Heart left ventricle (tissue), 16 donors: ENCODE measurements at regions not wholly inside any gene's neighbourhood (a gene's known extent, or its start where the extent isn't known, plus 50 kb on each side); places are given as distances from the start of the nearest gene placed in this dataset.

Experiments
- ATAC-seq, 4 donors: fragments of 200-7000 bp; cut with Tn5 transposase; one replicate each; pipeline ENCODE4 v1.9.1; 2020 to 2022; ENCODE audit warnings: moderate library complexity in 4 of 4, mild to moderate bottlenecking in 3 of 4, moderate number of reproducible peaks in 1 of 4
- DNase-seq, 5 donors: peaks; one replicate each; pipeline ENCODE4 v3.0.0-alpha.2; 2020
- H3K27ac ChIP-seq, 12 donors: fragments of 200-600 bp; sonication (generic) in 4 of 12; one replicate each; pipeline versions ENCODE4 v1.5.0 to v1.8.0; 2016 to 2022; ENCODE audit warnings: mild to moderate bottlenecking in 2 of 12
- H3K27me3 ChIP-seq, 9 donors: fragments of 200-600 bp; sonication (generic) in 2 of 9; one replicate each; pipeline versions ENCODE4 v1.5.1 to v1.8.0; 2016 to 2022; ENCODE audit warnings: mild to moderate bottlenecking in 3 of 9
- H3K36me3 ChIP-seq, 9 donors: fragments of 200-600 bp; sonication (generic) in 2 of 9; one replicate each; pipeline versions ENCODE4 v1.5.0 to v1.8.0; 2018 to 2022; ENCODE audit warnings: mild to moderate bottlenecking in 2 of 9
- H3K4me1 ChIP-seq, 12 donors: fragments of 200-600 bp; sonication (generic) in 4 of 12; one replicate each; pipeline versions ENCODE4 v1.5.0 to v1.8.0; 2016 to 2022; ENCODE audit warnings: mild to moderate bottlenecking in 3 of 12
- H3K4me3 ChIP-seq, 12 donors: fragments of 200-600 bp; sonication (generic) in 4 of 12; one replicate each; pipeline versions ENCODE4 v1.5.0 to v1.8.0; 2017 to 2022; ENCODE audit warnings: mild to moderate bottlenecking in 9 of 12, moderate library complexity in 4 of 12
- H3K9me3 ChIP-seq, 12 donors: fragments of 200-600 bp; sonication (generic) in 4 of 12; one replicate each; pipeline versions ENCODE4 v1.5.0 to v1.8.0; 2016 to 2022; ENCODE audit warnings: mild to moderate bottlenecking in 1 of 12
- CTCF ChIP-seq, 12 donors: fragments of 200-600 bp; sonication (generic) in 4 of 12; IDR thresholded peaks; one replicate each; pipeline versions ENCODE4 v1.5.0 to v1.8.0; 2018 to 2022; ENCODE audit warnings: antibody characterized with exemption in 12 of 12, mild to moderate bottlenecking in 5 of 12
- POLR2A ChIP-seq, 2 donors: fragments of 450-650 bp; IDR thresholded peaks; one replicate each; pipeline ENCODE4 v1.6.1; 2017; ENCODE audit warnings: antibody characterized with exemption in 2 of 2, mild to moderate bottlenecking in 2 of 2, moderate library complexity in 2 of 2
- WGBS, 4 donors: extraction: QIAGEN DNeasy Blood & Tissue Kit in 2 of 4; methylation state at CpG; one replicate each; pipeline versions ENCODE4 v1.1.5 to v1.1.7; 2013 to 2018; 5-methylcytosine and 5-hydroxymethylcytosine counted together
- intact Hi-C, 10 donors: fragments of 100-400 bp; cut with DNase I; formaldehyde crosslinking; loops; one replicate each; pipeline versions ENCODE4 v1.11.1 to v1.14.2; 2022
- donor health status: ischemic (EF 13 %, LVEDD 7.1; RV severe dilation, severe dysfunction).
- donor health status: healthy with polysubstance abuse.
- donor health status: DM: no; HTN: yes; CAD: no.
- donor health status: DM: no; HTN: no; CAD: no.
- donor health status: ischemic (EF 25% LVEDD 6.9; RV normal size, moderate dysfunction).
- donor health status: ischemic (EF 25% LVEDD 5.7; RV mildly dilated, moderate dysfunction).
- donor health status: healthy.
- donor health status: DM: yes; HTN: yes; CAD: no.
- donor health status: ischemic (EF 35%, LVEDD 5.7; RV mildly dilated, moderate dysfunction).
- donor health status: nonischemic (EF 11% LVEDD 7.7; RV severe dilation, severe dysfunction).
- donor health status: DM: yes; HTN: yes; CAD: no.
- donor health status: PGD.
- donor health status: ischemic (EF 29% LVEDD 5.4; RV normal size, mild dysfunction).
- donor health status: nonischemic (EF 23%, LVEDD 6.1; RV moderate dilation, normal function).

GRCh38 chr4:124536946-124537345 is 175.6 kb downstream of the ANKRD50 start:
- 92 to 95% (median 93%) methylated on average over 4 of the region's 4 CpGs for WGBS, 4 donors
- Histone ChIP-seq H3K36me3 (no peaks in the 10 kb centered on the region), H3K27ac (no peak overlapping the region), H3K4me3 (no peak overlapping the region), H3K4me1 (peaks cover 0 to 4% (median 0%) of the 10 kb centered on the region in 12 donors), H3K27me3 (no peaks in the 10 kb centered on the region), H3K9me3 (no peaks in the 10 kb centered on the region)
- ATAC-seq (no peak), DNase-seq (no peak)
- intact Hi-C loops, result no loop called here
- TF ChIP-seq POLR2A (IDR thresholded peaks at IDR 0.05) (no peak), CTCF (IDR thresholded peaks at IDR 0.05) (no peak)

GRCh38 chr4:124537971-124538370 is 174.6 kb downstream of the ANKRD50 start:
- Histone ChIP-seq H3K27ac (no peak overlapping the region), H3K4me1 (peaks cover 0 to 4% (median 0%) of the 10 kb centered on the region in 12 donors), H3K27me3 (no peaks in the 10 kb centered on the region), H3K4me3 (no peak overlapping the region), H3K36me3 (no peaks in the 10 kb centered on the region), H3K9me3 (no peaks in the 10 kb centered on the region)
- TF ChIP-seq POLR2A (IDR thresholded peaks at IDR 0.05), result no peak
- no peak for TF ChIP-seq CTCF (IDR thresholded peaks at IDR 0.05)
- ATAC-seq (no peak), DNase-seq (no peak)
- intact Hi-C loops, result no loop called here

- no peak overlapping the region for H3K4me3 ChIP-seq
- ATAC-seq (no peak), DNase-seq (no peak)
- H3K4me1 ChIP-seq, result peaks cover 0 to 4% (median 0%) of the 10 kb centered on the region in 12 donors
- intact Hi-C loops, result no loop called here
- 93 to 95% (median 94%) methylated on average over 3 of the region's 3 CpGs for WGBS, 4 donors
- H3K27ac ChIP-seq, result no peak overlapping the region
- TF ChIP-seq CTCF (IDR thresholded peaks at IDR 0.05), result no peak
- TF ChIP-seq POLR2A (IDR thresholded peaks at IDR 0.05), result no peak
- H3K27me3 ChIP-seq, result no peaks in the 10 kb centered on the region
- no peaks in the 10 kb centered on the region for H3K36me3 ChIP-seq
- H3K9me3 ChIP-seq, result no peaks in the 10 kb centered on the region
These were observed 172.5 kb downstream of the ANKRD50 start for GRCh38 chr4:124540014-124540413.

GRCh38 chr4:124541652-124542420 is 170.7 kb downstream of the ANKRD50 start:
- H3K27ac ChIP-seq, result no peak overlapping the region

More at GRCh38 chr4:124541652-124542420, 170.7 kb downstream of the ANKRD50 start:
- no peak for TF ChIP-seq CTCF (IDR thresholded peaks at IDR 0.05)
- TF ChIP-seq POLR2A (IDR thresholded peaks at IDR 0.05), result no peak
- intact Hi-C loops, result no loop called here
- ATAC-seq (no peak), DNase-seq (no peak)
- Histone ChIP-seq H3K27me3 (no peaks in the 10 kb centered on the region), H3K4me3 (no peak overlapping the region), H3K9me3 (no peaks in the 10 kb centered on the region), H3K4me1 (peaks cover 0 to 4% (median 0%) of the 10 kb centered on the region in 12 donors), H3K36me3 (no peaks in the 10 kb centered on the region)
- WGBS, 4 donors, result 63 to 86% (median 76%) methylated on average over 4 of the region's 4 CpGs
